Stimulated activated CD4-positive, alpha-beta T cell treated with anti-CD3 and anti-CD28 coated beads, Interleukin-4, amount 100 ng/mL, for 48 hours (primary cell): ENCODE measurements at regions not wholly inside any gene's neighbourhood (a gene's known extent, or its start where the extent isn't known, plus 50 kb on each side); places are given as distances from the start of the nearest gene placed in this dataset.
"Not testable (repeated sequence)": the region's sequence is repeated elsewhere in the genome, so short reads cannot be mapped to it uniquely, and the experiment has no call there.

Source experiments
- DNase-seq, 2 donors: peaks; one replicate each; pipeline ENCODE4 v3.0.0-alpha.2; 2020; ENCODE audit warnings: low read depth in 2 of 2

- no peak for DNase-seq
These were observed 99.9 kb upstream of the SERBP1 start for GRCh38 chr1:67530071-67530470.

- no peak for DNase-seq
These were observed 102.4 kb upstream of the SERBP1 start for GRCh38 chr1:67532452-67533216.

GRCh38 chr1:67534627-67535065, 104.4 kb upstream of the SERBP1 start:
- DNase-seq, result no peak

GRCh38 chr1:67535474-67535873, 105.3 kb upstream of the SERBP1 start:
- DNase-seq, result peak; percentile 30 to 45

- DNase-seq, result no peak
These were observed 106.9 kb upstream of the SERBP1 start for GRCh38 chr1:67536957-67537666.

GRCh38 chr1:67537667-67538018, 107.4 kb upstream of the SERBP1 start:
- no peak for DNase-seq

- DNase-seq, result no peak
These were observed 110.0 kb upstream of the SERBP1 start for GRCh38 chr1:67540025-67540732.

GRCh38 chr1:67540733-67541125, 110.5 kb upstream of the SERBP1 start:
- DNase-seq, result no peak

GRCh38 chr1:67542747-67543146, 112.5 kb upstream of the SERBP1 start:
- no peak for DNase-seq

- DNase-seq, result no peak
These were observed 114.7 kb upstream of the SERBP1 start for GRCh38 chr1:67544921-67545320.

- DNase-seq, result no peak
These were observed 115.2 kb upstream of the SERBP1 start for GRCh38 chr1:67545364-67545763.

- no peak for DNase-seq
These were observed 121.2 kb upstream of the SERBP1 start for GRCh38 chr1:67551375-67551774.

- no peak for DNase-seq
These were observed 122.1 kb upstream of the SERBP1 start for GRCh38 chr1:67552336-67552759.

- not testable (repeated sequence) for DNase-seq
These were observed 124.0 kb upstream of the SERBP1 start for GRCh38 chr1:67554204-67554603.

- DNase-seq, result no peak
These were observed 125.5 kb upstream of the SERBP1 start for GRCh38 chr1:67555461-67556296.

- no peak for DNase-seq
These were observed 126.2 kb upstream of the SERBP1 start for GRCh38 chr1:67556297-67556900.

GRCh38 chr1:67557696-67558448, 127.1 kb upstream of the GADD45A start:
- no peak for DNase-seq

GRCh38 chr1:67558449-67559193, 126.4 kb upstream of the GADD45A start:
- DNase-seq, result no peak

GRCh38 chr1:67559222-67559700, 125.7 kb upstream of the GADD45A start:
- no peak for DNase-seq
